Common myeloid progenitor, CD34-positive (primary cell): ENCODE measurements at regions not wholly inside any gene's neighbourhood (a gene's known extent, or its start where the extent isn't known, plus 50 kb on each side); places are given as distances from the start of the nearest gene placed in this dataset.

Experiments
- CTCF ChIA-PET: fragments of 350-600 bp; sonication (Branson Sonifier 250); formaldehyde crosslinking; loops from one replicate; lab custom pipeline; 2021; ENCODE audit warnings: antibody characterized with exemption; lab: Charles Lee
- POLR2A ChIA-PET: fragments of 350-600 bp; sonication (Branson Sonifier 250); formaldehyde crosslinking; loops from one replicate; lab custom pipeline; 2021; ENCODE audit warnings: antibody characterized with exemption; lab: Charles Lee
- DNase-seq, 3 donors: peaks; one replicate each; pipeline versions ENCODE4 v3.0.0 to v3.0.0-alpha.2; 2013
- H3K27ac ChIP-seq, 2 experiments: 1 replicate in 1 of 2; 2 replicates in 1 of 2; pipeline ENCODE4 v1.7.0; 2013; ENCODE audit warnings: inconsistent platforms in 2 of 2, low read length in 2 of 2, mild to moderate bottlenecking in 2 of 2, low read depth in 1 of 2, moderate library complexity in 1 of 2; ENCODE audit not compliant: severe bottlenecking in 2 of 2, insufficient read depth in 1 of 2, poor library complexity in 1 of 2
- H3K27me3 ChIP-seq, 5 experiments: replicated peaks in 2 of 5; 1 replicate in 3 of 5; 2 replicates in 2 of 5; pipeline versions ENCODE4 v1.6.1 to v1.7.0; 2013; ENCODE audit warnings: low read length in 4 of 5, mild to moderate bottlenecking in 2 of 5, moderate library complexity in 2 of 5, inconsistent platforms in 1 of 5; ENCODE audit not compliant: insufficient read depth in 5 of 5, control insufficient read depth in 4 of 5
- H3K36me3 ChIP-seq, 4 experiments: 1 replicate in 2 of 4; 2 replicates in 2 of 4; pipeline versions ENCODE4 v1.6.1 to v1.7.0; 2013; ENCODE audit warnings: low read length in 3 of 4, control low read depth in 1 of 4, mild to moderate bottlenecking in 1 of 4; ENCODE audit not compliant: control insufficient read depth in 4 of 4, insufficient read depth in 4 of 4
- H3K4me1 ChIP-seq, 4 experiments: 1 replicate in 3 of 4; 2 replicates in 1 of 4; pipeline versions ENCODE4 v1.6.1 to v1.7.1; 2013; ENCODE audit warnings: low read length in 3 of 4, mild to moderate bottlenecking in 3 of 4, control low read depth in 1 of 4, inconsistent platforms in 1 of 4, moderate library complexity in 1 of 4; ENCODE audit not compliant: control insufficient read depth in 4 of 4, insufficient read depth in 4 of 4; ENCODE audit errors: control extremely low read depth in 1 of 4
- H3K4me3 ChIP-seq, 7 experiments: 1 replicate in 4 of 7; 2 replicates in 3 of 7; pipeline versions ENCODE4 v1.5.1 to v1.7.0; 2013; ENCODE audit warnings: mild to moderate bottlenecking in 7 of 7, low read length in 6 of 7, moderate library complexity in 6 of 7, inconsistent platforms in 2 of 7, low read depth in 2 of 7, control low read depth in 1 of 7; ENCODE audit not compliant: insufficient read depth in 4 of 7, control insufficient read depth in 1 of 7; ENCODE audit errors: extremely low read depth in 1 of 7
- H3K9me3 ChIP-seq, 5 experiments: 1 replicate in 4 of 5; 2 replicates in 1 of 5; pipeline versions ENCODE4 v1.6.1 to v1.7.1; 2013; ENCODE audit warnings: low read length in 4 of 5, mild to moderate bottlenecking in 2 of 5, inconsistent platforms in 1 of 5, low read depth in 1 of 5, moderate library complexity in 1 of 5; ENCODE audit not compliant: control insufficient read depth in 4 of 5, insufficient read depth in 2 of 5; ENCODE audit errors: control extremely low read depth in 1 of 5
- WGBS: methylation state at CpG from one replicate; pipeline ENCODE4 v1.1.5; 2013; ENCODE audit not compliant: insufficient coverage; 5-methylcytosine and 5-hydroxymethylcytosine counted together

DNA sequence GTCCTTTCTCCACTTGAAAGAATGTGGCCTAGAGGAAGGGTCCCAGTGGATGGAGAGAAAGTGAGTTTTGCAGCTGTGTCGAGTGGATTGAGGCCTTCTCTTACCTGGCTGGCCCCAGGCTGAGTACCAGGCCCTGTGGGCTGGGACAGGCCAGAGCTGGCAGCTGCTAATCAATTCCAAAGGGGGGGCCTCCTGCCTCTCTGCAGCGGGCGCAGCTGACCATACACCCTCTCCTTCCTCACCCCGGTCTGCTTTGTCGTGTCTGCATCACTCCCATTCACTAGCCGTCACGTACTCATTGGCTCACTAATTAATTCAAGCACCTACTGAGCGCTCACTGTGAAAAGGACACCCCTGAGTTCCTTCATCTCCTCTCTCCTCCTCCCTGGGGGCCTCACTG is 58.4 kb upstream of the PITX1 start:
- H3K4me1 ChIP-seq: no peaks in the 10 kb centered on the region
- H3K27me3 ChIP-seq: peaks cover 0 to 12% (median 0%) of the 10 kb centered on the region in 5 experiments
- ChIA-PET CTCF (no interaction called here), POLR2A (interaction anchor here (0.6 kb wide), 1 partner anchor 60 kb away, joined by 3 read pairs; no protein-coding TSS in a partner anchor)
- no peaks in the 10 kb centered on the region for H3K36me3 ChIP-seq
- no peak for DNase-seq
- H3K9me3 ChIP-seq: peaks cover 0 to 2% (median 0%) of the 10 kb centered on the region in 5 experiments
- H3K27ac ChIP-seq: no peak overlapping the region
- 93% methylated on average over 7 of the region's 8 CpGs for WGBS
- H3K4me3 ChIP-seq: no peak overlapping the region

DNA sequence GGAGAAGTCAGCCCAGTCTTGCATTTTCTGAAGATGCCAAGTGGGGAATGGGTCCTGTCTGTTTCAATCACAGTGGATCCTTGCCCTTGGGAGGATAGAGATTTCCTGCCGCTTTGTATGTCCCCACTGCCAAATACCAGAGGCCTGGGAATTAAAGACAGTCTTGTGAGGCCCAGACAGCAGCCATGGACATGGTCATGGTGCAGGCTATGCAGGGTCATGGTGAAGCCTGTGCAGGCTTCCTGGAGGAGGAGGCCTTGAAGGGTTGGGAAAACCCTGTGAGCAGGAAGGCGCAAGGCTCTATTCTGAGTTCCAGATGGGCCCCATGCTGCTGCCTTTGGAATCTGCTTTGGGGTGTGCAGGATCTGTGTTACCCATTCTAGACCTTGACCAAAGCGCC is 57.3 kb upstream of the PITX1 start:
- Histone ChIP-seq H3K27me3 (peaks cover 0 to 14% (median 4%) of the 10 kb centered on the region in 5 experiments), H3K27ac (no peak overlapping the region), H3K36me3 (no peaks in the 10 kb centered on the region), H3K4me3 (no peak overlapping the region), H3K4me1 (no peaks in the 10 kb centered on the region), H3K9me3 (peaks cover 0 to 2% (median 0%) of the 10 kb centered on the region in 5 experiments)
- ChIA-PET CTCF (no interaction called here), POLR2A (no interaction called here)
- WGBS: 100% methylated on average over 1 of the region's 3 CpGs
- no peak for DNase-seq

DNA sequence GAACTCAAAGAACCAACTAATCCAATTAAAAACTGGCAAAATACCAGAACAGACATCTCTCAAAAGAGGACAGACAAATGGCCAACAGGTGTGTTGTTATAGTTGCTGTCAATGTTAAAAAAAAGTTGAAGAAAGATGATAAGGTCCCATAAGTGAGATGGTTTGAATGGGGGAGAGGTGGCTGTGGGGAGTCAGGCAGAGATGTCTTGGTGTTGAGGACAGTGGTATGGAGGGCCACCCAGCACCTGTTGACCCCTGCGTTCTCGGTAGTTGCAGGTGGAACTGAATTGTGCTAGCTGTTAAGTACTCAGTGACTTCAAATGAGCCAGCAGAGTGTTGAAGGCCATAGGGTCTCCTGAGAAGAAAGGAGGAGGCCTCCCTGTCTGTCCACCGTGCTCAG is 55.9 kb upstream of the PITX1 start:
- H3K27me3 ChIP-seq: peaks cover 0 to 16% (median 4%) of the 10 kb centered on the region in 5 experiments
- ChIA-PET CTCF (no interaction called here), POLR2A (no interaction called here)
- no peak overlapping the region for H3K27ac ChIP-seq
- no CpG with 5 or more reads among the region's 3 CpGs for WGBS
- H3K4me1 ChIP-seq: no peaks in the 10 kb centered on the region
- no peak for DNase-seq
- H3K9me3 ChIP-seq: peaks cover 0 to 2% (median 0%) of the 10 kb centered on the region in 5 experiments
- H3K36me3 ChIP-seq: no peaks in the 10 kb centered on the region
- no peak overlapping the region for H3K4me3 ChIP-seq

DNA sequence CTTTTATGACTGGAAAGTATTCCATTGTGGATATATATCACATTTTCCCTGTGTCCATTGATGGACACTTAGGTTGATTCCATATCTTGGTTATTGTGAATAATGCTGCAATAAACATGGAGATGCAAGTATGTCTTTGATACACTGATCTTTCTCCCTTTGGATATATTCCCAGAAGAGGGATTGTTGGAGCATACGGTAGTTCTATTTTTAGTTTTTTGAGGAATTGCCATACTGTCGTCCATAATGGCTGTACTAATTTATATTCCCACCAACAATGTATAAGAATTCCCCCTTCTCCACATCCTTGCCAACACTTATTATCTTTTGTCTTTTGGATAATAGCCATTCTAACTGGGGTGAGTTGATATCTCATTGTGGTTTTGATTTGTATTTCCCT is 54.9 kb upstream of the PITX1 start:
- WGBS: no CpG with 5 or more reads among the region's 2 CpGs
- peaks cover 0 to 11% (median 4%) of the 10 kb centered on the region in 5 experiments for H3K27me3 ChIP-seq
- H3K4me1 ChIP-seq: no peaks in the 10 kb centered on the region
- no peaks in the 10 kb centered on the region for H3K36me3 ChIP-seq
- no peak overlapping the region for H3K27ac ChIP-seq
- H3K4me3 ChIP-seq: no peak overlapping the region
- ChIA-PET POLR2A (no interaction called here), CTCF (no interaction called here)
- peaks cover 0 to 2% (median 0%) of the 10 kb centered on the region in 5 experiments for H3K9me3 ChIP-seq
- no peak for DNase-seq

DNA sequence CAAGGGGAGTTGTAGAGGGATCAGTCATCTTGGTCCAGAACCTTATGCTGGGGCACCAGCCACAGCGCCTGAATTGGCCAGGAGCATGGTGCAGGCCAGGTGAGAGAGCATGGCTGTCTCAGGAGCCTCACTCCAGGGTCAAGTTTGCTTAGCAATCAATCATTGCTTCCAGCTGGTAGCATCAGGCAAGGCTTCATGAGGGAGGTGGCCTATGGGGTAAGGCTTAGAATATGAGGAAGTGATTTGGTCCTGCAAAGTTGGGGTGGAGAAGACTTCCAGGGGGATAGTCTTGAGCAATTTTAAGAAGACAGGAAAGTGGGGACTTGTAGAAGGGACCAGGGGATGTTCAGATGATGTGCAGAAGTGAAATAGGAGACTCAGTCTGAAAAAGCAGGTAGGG is 53.9 kb upstream of the PITX1 start:
- no CpG with 5 or more reads among the region's 1 CpG for WGBS

DNA sequence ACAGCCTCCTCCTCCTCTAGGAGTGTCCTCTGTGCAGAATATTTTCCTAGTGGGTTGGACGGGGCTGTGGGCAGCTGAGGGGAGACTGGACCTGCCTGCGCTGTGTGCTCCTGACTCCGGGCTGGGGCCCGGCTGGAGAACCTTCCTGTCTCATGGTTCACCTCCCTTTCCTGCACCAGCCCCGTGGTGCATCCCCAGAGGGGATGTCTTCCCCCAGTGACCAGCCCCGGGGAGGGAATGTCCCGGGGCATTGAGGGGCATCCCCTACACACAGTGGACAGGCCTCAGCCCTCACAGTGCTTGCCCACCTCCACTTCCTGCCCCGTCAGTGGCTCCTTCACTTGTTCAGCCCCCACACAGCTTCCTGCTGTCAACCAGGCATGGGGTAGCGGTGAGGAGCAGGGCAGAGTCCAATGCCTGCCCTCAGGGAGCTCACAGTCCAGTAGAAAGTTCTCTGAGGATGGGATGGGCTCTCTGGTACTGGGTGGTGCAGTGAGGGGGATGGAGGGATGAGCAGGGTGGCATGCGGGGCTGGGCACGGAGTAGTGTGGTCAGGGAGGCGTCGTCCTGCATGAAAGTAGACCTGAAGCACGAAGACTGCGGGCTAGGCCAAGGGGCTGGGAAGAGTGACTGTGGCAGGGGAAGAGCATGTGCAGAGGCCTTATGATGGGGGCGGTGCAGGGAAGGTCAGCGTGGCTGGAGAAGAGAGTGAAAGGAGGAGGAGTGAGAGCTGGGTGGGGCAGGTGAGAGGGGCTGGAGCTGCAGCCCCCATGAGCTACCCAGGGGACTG is 52.1 kb upstream of the PITX1 start:
- ChIA-PET CTCF (no interaction called here), POLR2A (interaction anchor here (0.6 kb wide), 1 partner anchor 23 kb away, joined by 4 read pairs; no protein-coding TSS in a partner anchor)
- peaks cover 2 to 12% (median 7%) of the 10 kb centered on the region in 5 experiments for H3K9me3 ChIP-seq
- peaks cover 0 to 12% (median 8%) of the 10 kb centered on the region in 5 experiments for H3K27me3 ChIP-seq
- H3K4me1 ChIP-seq: no peaks in the 10 kb centered on the region
- no peak overlapping the region for H3K4me3 ChIP-seq
- no peak overlapping the region for H3K27ac ChIP-seq
- 94% methylated on average over 14 of the region's 17 CpGs for WGBS
- H3K36me3 ChIP-seq: no peaks in the 10 kb centered on the region
- DNase-seq: no peak

More for the DNA sequence above, 53.9 kb upstream of the PITX1 start:
- DNase-seq: no peak
- Histone ChIP-seq H3K4me3 (no peak overlapping the region), H3K36me3 (no peaks in the 10 kb centered on the region), H3K27me3 (peaks cover 0 to 11% (median 8%) of the 10 kb centered on the region in 5 experiments), H3K4me1 (no peaks in the 10 kb centered on the region), H3K27ac (no peak overlapping the region), H3K9me3 (peaks cover 0 to 3% (median 0%) of the 10 kb centered on the region in 5 experiments)
- ChIA-PET POLR2A (no interaction called here), CTCF (no interaction called here)
